GM12872 (cell line): ENCODE measurements at regions not wholly inside any gene's neighbourhood (a gene's known extent, or its start where the extent isn't known, plus 50 kb on each side); places are given as distances from the start of the nearest gene placed in this dataset.

Experiments used
- CTCF ChIP-seq: IDR thresholded peaks from 3 replicates; pipeline ENCODE4 v1.5.1; 2011; ENCODE audit warnings: low read depth, mild to moderate bottlenecking, low read length, moderate library complexity; ENCODE audit not compliant: insufficient read depth

DNA sequence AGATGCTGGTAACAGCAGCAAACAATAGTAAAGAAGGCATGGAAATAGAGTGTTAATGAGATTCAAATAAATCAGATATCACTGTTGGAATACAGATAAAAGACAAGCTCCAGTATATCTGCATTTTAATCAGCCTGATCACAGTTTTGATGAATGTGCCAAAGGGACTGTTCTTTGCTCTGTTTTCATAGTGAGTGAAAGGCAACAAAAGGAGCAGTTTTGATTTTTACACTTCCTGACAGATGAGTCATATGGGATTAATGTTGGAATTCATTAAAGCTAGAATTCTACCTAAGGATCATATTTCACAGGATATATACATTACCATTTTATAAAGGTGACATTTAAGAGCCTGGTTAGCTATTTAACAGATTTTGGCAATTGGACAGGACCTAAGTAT, 743.3 kb upstream of the PTPRD start:
- no peak for TF ChIP-seq CTCF

DNA sequence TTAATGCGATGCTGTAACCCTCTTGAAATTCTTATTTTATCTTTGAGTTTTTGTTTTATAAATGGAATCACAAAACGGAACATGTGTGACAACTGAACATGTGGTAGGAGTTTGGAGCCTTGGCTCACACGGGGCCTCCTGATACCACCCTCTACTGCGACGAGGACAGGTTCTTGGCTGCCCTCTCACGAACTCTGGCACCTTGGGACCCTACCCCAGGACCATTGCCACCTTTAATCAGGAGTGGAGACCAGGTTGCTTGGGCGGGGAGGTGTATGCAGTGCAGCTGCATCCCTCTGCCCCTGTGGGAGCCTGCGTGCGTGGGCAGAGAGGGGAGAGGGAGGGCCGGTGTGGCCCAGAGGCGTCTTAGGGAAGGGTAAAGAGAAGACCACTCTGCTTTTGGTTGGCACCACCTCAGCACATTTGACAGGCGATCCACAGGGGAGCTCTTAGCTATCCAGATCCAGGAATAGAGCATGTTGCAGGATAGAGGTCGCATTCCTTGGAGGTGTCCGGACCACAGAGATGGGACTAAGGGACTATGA, 753.9 kb upstream of the PTPRD start:
- TF ChIP-seq CTCF: no peak

GRCh38 chr9:11374926-11375325, 762.1 kb upstream of the PTPRD start:
- no peak for TF ChIP-seq CTCF

- no peak for TF ChIP-seq CTCF
Measured at GRCh38 chr9:11402621-11403020, 789.8 kb upstream of the PTPRD start.

DNA sequence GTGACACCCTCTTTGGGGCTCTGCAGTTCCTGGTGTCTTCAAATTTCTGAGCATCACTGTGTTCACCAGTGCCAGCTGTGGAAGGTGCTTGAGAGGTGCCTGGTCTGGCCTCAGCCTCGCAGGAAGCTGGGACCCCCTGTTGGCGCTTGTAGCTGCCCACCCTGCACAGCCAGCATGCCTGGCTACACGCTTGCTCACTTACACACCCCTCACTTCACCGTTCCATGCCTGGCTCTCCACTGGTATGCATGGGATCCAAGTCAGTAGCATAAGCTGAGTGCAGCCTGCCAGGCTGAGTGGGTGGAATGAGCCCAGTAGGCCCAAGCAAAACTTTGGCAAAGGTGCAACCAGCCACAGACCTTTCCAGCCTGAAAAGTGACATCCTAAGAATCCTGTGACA, 801.4 kb upstream of the PTPRD start:
- TF ChIP-seq CTCF: no peak

GRCh38 chr9:11417782-11418181, 805.0 kb upstream of the PTPRD start:
- TF ChIP-seq CTCF: no peak

GRCh38 chr9:11431490-11431889, 818.7 kb upstream of the PTPRD start:
- no peak for TF ChIP-seq CTCF

DNA sequence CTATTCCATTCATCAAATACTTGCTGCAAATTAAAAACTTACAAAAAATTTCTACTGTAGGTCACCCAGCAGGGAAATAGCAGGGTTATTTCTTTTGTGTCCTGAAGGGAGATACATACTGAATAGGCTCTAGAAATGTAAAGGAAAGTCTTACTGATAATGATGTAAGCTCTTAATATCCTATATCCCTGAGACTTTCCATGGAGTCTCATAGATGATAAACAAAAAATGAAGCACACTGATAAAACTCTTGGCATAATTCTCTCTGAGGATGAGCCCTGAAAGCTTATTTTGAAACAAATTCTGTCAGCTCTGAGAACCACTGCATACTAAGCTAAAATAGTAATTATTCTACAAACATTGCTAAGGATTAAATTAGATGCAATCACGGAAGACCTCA, 819.6 kb upstream of the PTPRD start:
- no peak for TF ChIP-seq CTCF
